GM12873 (cell line): ENCODE measurements at regions not wholly inside any gene's neighbourhood (a gene's known extent, or its start where the extent isn't known, plus 50 kb on each side); places are given as distances from the start of the nearest gene placed in this dataset.

ENCODE experiments used
- TF ChIP-seq, protein P1 (sequence below): IDR thresholded peaks from 2 replicates; pipeline ENCODE4 v1.5.1; 2012; ENCODE audit warnings: low read depth, mild to moderate bottlenecking, moderate library complexity, low read length, control low read depth; ENCODE audit not compliant: insufficient read depth; ENCODE audit errors: missing control alignments

DNA sequence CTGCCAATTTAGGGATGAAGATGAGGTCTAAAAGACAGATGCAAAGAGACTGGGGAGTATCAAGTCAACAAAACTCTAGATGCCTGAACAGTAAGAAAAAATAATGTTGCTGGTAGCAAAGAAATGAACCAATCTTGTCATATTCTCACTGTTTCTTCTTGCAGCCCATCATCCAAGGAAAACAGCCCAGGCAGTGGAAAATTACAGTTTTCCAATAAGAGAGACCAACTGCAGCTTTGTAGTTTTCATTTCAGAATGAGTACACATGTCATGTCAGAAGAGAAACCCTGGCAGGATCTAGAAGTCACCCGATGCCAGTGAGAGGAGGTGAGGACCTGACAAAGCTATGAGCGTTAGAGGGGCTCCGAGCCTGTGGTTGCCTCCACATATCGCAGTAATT is 500.4 kb upstream of the PSMD7 start:
- TF ChIP-seq, protein P1, sequence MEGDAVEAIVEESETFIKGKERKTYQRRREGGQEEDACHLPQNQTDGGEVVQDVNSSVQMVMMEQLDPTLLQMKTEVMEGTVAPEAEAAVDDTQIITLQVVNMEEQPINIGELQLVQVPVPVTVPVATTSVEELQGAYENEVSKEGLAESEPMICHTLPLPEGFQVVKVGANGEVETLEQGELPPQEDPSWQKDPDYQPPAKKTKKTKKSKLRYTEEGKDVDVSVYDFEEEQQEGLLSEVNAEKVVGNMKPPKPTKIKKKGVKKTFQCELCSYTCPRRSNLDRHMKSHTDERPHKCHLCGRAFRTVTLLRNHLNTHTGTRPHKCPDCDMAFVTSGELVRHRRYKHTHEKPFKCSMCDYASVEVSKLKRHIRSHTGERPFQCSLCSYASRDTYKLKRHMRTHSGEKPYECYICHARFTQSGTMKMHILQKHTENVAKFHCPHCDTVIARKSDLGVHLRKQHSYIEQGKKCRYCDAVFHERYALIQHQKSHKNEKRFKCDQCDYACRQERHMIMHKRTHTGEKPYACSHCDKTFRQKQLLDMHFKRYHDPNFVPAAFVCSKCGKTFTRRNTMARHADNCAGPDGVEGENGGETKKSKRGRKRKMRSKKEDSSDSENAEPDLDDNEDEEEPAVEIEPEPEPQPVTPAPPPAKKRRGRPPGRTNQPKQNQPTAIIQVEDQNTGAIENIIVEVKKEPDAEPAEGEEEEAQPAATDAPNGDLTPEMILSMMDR = no peak

DNA sequence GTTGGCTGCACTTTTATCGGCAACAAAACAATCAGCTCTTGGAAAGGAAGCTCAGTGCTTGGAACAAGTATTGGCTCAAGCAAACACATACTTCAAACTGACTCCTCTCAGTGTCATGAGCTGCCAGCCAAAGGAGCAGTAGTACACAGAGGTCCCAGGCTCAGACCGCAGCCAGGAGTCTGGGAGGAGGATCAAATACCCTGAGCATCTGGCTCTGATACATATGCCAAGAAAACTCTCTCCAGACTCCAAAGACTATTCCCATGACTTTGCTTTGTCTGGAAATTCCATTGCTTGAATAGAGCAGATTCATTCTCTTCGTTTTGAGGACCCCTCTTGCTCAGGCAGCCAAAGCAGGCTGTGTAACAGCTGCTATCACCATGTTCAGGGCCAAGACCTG is 501.6 kb upstream of the PSMD7 start:
- TF ChIP-seq, protein P1 = no peak

DNA sequence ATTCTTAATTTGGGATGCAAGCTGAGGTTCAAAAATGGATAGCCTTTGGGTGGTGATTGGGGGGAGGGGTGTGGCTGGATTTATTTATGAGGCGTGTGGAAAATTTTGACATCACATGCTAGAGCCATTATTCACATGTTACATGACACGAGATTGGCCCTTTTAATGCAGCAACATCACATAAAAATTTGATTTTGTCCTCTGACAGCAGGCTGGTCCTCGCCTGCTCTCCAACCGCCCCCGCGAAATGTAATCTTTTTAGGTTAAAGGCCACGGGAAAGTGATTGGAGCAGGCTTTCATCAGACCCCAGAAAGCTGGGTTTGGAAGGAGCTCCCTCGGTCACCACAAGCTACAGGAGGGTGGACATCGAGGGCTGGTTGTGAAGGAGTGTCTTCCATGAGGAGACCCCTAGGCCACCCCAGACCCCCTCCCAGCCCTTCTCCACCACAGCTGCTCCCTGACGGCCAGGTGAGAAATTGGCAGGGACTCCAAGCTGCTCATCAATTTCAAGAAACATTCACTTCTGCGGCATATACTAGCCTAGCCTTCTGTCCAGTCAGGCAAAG is 502.7 kb upstream of the PSMD7 start:
- TF ChIP-seq, protein P1 = no peak

DNA sequence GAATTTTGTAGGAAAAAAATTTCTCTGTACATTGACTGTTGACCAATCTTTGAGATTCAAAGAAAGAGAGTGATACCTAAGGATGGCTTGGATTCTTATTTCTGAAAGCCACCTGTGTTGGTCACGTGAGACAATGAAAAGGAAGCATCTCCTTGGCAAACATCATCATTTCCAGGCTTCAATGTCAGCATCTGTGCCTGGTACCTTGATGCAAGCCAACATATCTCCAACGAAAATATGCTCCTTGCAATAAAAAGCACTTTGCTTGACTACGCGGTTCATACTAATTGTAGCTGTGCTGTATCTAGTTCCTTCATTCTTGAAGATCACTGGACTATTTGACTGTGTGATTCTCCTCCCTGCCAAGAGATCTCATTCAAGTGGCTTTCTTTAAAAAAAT is 503.4 kb upstream of the PSMD7 start:
- TF ChIP-seq, protein P1 = no peak

DNA sequence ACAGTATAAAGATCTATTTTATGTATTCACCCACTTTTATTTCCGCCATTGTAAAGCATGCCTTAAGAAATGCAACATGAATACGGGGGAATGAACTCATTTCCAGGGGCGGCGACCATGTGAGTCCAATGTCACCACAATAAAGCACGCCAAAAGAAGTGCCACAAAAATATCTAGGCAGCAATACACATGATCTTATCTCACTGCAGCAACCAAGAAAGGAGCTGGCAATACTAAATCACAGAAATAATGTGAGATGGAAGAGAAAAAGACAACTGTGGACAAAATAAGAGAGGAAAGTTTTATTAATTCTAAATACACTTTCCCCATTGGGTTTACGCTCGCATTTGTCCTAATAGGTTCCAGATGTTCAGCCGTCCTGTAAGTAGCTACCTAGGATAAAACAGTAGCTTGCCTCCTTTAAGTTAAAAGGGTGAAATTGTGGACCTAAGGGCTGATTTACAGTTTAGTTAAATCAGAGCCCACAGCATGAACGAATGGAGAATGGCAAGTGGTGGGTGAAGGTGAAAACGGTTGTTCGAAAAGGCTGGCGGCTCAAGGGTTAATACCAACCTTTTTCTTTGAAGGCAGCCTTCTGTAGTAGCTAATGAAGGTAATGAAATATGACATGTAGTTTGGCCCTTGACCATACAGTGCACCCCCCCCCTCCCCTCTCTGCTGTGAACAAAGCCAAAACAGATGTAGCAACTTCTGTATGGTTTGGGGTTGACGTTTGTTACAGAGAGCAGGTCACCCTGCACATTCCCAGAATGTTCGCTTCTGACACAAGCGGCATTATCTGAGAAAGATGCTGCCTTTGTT is 504.2 kb upstream of the PSMD7 start:
- TF ChIP-seq, protein P1 = no peak

DNA sequence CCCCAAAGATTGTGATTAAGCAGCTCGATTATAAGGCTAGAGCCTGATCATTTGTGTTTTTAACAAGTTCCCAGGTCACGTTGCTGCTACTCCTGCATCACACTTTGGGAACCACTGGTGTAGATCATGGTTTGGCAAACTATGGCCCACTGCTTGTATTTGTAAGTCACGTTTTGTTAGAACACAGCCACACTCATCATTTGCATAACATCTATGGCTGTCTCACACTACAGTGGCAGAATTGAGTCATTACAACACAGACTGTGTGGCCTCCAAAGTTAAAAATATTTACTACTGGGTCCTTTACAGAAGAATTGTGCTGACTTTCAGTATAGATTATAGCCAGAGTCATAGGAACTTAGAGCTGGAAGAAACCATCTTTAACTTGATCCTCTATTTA is 515.3 kb upstream of the PSMD7 start:
- TF ChIP-seq, protein P1 = no peak

DNA sequence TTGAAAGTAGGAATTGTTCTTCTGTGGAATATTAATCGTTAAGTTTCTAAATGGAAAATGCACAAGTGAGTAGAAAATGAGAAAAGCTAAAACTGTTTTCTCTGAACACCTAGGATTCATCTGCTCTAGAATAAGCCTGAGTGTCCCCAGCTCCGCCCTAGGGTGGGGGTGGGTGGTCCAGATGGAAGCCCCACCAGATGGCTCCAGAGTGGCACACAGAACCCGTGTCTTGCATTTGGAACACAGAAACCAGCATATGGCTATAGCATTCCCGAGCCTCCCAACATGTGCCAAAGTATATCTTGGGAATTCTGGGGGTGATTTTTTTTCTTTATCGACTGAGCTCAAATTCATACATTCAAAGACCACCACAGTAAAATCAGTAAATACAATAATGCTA is 517.7 kb upstream of the PSMD7 start:
- TF ChIP-seq, protein P1 = no peak
